HepG2 (cell line): ENCODE measurements at regions not wholly inside any gene's neighbourhood (a gene's known extent, or its start where the extent isn't known, plus 50 kb on each side); places are given as distances from the start of the nearest gene placed in this dataset.

Experiments used
- CEBPG ChIP-seq: IDR thresholded peaks from 2 replicates; pipeline ENCODE4 v1.6.1; 2016
- IRX3 ChIP-seq: sonication (generic); formaldehyde crosslinking; IDR thresholded peaks from 2 replicates; pipeline ENCODE4 v1.8.1; 2023; ENCODE audit warnings: mild to moderate bottlenecking, low read depth, missing genetic modification reagents, borderline replicate concordance
- PRMT3 ChIP-seq: sonication (generic); formaldehyde crosslinking; IDR thresholded peaks from 2 replicates; pipeline ENCODE4 v1.8.1; 2022; ENCODE audit warnings: low read depth, mild to moderate bottlenecking, moderate library complexity, missing genetic modification reagents, borderline replicate concordance
- SRSF4 ChIP-seq: fragments of 200-400 bp; formaldehyde crosslinking; IDR thresholded peaks from one replicate; pipeline ENCODE4 v1.6.1; 2018; ENCODE audit warnings: mild to moderate bottlenecking, low read depth, low read length, moderate library complexity; ENCODE audit not compliant: poor library complexity, severe bottlenecking
- ZNF780A ChIP-seq: sonication (generic); formaldehyde crosslinking; IDR thresholded peaks from 2 replicates; pipeline ENCODE4 v1.8.0; 2022; ENCODE audit warnings: mild to moderate bottlenecking, missing genetic modification reagents, moderate library complexity
- ZNF879 ChIP-seq: sonication (generic); formaldehyde crosslinking; IDR thresholded peaks from 2 replicates; pipeline ENCODE4 v1.8.1; 2023; ENCODE audit warnings: missing genetic modification reagents
- TF ChIP-seq, protein P1 (sequence below): sonication (generic); formaldehyde crosslinking; IDR thresholded peaks from 2 replicates; pipeline ENCODE4 v1.5.0; 2020; ENCODE audit warnings: mild to moderate bottlenecking, missing genetic modification reagents, borderline replicate concordance
- TF ChIP-seq, protein P2 (sequence below): IDR thresholded peaks from 2 replicates; pipeline ENCODE4 v1.6.1; 2016; ENCODE audit warnings: low read depth, borderline replicate concordance
- TF ChIP-seq, protein P3 (sequence below): sonication (generic); formaldehyde crosslinking; IDR thresholded peaks from 2 replicates; pipeline ENCODE4 v1.4.0; 2020; ENCODE audit warnings: missing genetic modification reagents
- TF ChIP-seq, protein P4 (sequence below): sonication (generic); formaldehyde crosslinking; IDR thresholded peaks from 2 replicates; pipeline ENCODE4 v1.4.0; 2020; ENCODE audit warnings: missing genetic modification reagents
- TF ChIP-seq, protein P5 (sequence below): sonication (generic); formaldehyde crosslinking; IDR thresholded peaks from 2 replicates; pipeline ENCODE4 v1.5.0; 2020; ENCODE audit warnings: mild to moderate bottlenecking, missing genetic modification reagents

DNA sequence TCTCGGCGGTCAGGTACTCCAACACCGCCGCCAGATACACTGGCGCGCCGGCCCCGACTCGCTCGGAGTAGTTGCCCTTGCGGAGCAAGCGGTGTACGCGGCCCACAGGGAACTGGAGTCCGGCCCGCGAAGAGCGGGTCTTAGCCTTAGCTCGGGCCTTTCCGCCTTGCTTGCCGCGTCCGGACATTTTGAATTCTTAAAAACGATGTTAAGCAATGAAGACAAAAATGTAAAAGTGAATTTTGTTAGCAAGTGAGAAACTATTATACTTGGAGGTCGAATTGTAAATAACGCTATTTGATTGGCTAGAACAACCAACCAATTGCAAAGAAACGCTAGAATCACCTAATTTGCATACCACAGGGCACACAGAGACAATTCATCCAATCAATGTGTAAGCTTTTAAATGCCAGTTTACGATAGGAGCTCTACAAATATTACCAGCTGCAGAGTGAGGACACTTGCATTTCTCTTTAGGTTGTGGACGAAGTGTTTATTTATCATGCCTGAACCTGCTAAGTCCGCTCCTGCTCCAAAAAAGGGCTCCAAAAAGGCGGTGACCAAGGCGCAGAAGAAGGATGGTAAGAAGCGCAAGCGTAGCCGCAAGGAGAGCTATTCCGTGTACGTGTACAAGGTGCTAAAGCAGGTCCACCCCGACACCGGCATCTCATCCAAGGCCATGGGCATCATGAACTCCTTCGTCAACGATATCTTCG, 112.0 kb downstream of the HFE start (continued):
- TF ChIP-seq, protein P1, sequence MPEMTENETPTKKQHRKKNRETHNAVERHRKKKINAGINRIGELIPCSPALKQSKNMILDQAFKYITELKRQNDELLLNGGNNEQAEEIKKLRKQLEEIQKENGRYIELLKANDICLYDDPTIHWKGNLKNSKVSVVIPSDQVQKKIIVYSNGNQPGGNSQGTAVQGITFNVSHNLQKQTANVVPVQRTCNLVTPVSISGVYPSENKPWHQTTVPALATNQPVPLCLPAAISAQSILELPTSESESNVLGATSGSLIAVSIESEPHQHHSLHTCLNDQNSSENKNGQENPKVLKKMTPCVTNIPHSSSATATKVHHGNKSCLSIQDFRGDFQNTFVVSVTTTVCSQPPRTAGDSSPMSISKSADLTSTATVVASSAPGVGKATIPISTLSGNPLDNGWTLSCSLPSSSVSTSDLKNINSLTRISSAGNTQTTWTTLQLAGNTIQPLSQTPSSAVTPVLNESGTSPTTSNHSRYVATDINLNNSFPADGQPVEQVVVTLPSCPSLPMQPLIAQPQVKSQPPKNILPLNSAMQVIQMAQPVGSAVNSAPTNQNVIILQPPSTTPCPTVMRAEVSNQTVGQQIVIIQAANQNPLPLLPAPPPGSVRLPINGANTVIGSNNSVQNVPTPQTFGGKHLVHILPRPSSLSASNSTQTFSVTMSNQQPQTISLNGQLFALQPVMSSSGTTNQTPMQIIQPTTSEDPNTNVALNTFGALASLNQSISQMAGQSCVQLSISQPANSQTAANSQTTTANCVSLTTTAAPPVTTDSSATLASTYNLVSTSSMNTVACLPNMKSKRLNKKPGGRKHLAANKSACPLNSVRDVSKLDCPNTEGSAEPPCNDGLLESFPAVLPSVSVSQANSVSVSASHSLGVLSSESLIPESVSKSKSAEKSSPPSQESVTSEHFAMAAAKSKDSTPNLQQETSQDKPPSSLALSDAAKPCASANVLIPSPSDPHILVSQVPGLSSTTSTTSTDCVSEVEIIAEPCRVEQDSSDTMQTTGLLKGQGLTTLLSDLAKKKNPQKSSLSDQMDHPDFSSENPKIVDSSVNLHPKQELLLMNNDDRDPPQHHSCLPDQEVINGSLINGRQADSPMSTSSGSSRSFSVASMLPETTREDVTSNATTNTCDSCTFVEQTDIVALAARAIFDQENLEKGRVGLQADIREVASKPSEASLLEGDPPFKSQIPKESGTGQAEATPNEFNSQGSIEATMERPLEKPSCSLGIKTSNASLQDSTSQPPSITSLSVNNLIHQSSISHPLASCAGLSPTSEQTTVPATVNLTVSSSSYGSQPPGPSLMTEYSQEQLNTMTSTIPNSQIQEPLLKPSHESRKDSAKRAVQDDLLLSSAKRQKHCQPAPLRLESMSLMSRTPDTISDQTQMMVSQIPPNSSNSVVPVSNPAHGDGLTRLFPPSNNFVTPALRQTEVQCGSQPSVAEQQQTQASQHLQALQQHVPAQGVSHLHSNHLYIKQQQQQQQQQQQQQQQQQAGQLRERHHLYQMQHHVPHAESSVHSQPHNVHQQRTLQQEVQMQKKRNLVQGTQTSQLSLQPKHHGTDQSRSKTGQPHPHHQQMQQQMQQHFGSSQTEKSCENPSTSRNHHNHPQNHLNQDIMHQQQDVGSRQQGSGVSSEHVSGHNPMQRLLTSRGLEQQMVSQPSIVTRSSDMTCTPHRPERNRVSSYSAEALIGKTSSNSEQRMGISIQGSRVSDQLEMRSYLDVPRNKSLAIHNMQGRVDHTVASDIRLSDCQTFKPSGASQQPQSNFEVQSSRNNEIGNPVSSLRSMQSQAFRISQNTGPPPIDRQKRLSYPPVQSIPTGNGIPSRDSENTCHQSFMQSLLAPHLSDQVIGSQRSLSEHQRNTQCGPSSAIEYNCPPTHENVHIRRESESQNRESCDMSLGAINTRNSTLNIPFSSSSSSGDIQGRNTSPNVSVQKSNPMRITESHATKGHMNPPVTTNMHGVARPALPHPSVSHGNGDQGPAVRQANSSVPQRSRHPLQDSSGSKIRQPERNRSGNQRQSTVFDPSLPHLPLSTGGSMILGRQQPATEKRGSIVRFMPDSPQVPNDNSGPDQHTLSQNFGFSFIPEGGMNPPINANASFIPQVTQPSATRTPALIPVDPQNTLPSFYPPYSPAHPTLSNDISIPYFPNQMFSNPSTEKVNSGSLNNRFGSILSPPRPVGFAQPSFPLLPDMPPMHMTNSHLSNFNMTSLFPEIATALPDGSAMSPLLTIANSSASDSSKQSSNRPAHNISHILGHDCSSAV (CRISPR knock-in tag): no peak
- TF ChIP-seq, protein P2, sequence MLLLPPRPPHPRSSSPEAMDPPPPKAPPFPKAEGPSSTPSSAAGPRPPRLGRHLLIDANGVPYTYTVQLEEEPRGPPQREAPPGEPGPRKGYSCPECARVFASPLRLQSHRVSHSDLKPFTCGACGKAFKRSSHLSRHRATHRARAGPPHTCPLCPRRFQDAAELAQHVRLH (CRISPR knock-in tag): 0 out of 2 replicates have a peak, but pooled peaks have one; percentile 45
- TF ChIP-seq, protein P3, sequence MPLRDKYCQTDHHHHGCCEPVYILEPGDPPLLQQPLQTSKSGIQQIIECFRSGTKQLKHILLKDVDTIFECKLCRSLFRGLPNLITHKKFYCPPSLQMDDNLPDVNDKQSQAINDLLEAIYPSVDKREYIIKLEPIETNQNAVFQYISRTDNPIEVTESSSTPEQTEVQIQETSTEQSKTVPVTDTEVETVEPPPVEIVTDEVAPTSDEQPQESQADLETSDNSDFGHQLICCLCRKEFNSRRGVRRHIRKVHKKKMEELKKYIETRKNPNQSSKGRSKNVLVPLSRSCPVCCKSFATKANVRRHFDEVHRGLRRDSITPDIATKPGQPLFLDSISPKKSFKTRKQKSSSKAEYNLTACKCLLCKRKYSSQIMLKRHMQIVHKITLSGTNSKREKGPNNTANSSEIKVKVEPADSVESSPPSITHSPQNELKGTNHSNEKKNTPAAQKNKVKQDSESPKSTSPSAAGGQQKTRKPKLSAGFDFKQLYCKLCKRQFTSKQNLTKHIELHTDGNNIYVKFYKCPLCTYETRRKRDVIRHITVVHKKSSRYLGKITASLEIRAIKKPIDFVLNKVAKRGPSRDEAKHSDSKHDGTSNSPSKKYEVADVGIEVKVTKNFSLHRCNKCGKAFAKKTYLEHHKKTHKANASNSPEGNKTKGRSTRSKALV (CRISPR knock-in tag): peak; percentile 93
- TF ChIP-seq, protein P4, sequence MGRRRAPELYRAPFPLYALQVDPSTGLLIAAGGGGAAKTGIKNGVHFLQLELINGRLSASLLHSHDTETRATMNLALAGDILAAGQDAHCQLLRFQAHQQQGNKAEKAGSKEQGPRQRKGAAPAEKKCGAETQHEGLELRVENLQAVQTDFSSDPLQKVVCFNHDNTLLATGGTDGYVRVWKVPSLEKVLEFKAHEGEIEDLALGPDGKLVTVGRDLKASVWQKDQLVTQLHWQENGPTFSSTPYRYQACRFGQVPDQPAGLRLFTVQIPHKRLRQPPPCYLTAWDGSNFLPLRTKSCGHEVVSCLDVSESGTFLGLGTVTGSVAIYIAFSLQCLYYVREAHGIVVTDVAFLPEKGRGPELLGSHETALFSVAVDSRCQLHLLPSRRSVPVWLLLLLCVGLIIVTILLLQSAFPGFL (CRISPR knock-in tag): peak; percentile 47; the same call in 1 of the 2 replicates
- TF ChIP-seq PRMT3 (CRISPR knock-in tag) (no peak), ZNF879 (CRISPR knock-in tag) (0 out of 2 replicates have a peak, but pooled peaks have one; percentile 32), CEBPG (CRISPR knock-in tag) (peak; percentile 69), ZNF780A (peak; percentile 39; the same call in 1 of the 2 replicates), SRSF4 (no peak), IRX3 (CRISPR knock-in tag) (0 out of 2 replicates have a peak, but pooled peaks have one; percentile 24)
- TF ChIP-seq, protein P5, sequence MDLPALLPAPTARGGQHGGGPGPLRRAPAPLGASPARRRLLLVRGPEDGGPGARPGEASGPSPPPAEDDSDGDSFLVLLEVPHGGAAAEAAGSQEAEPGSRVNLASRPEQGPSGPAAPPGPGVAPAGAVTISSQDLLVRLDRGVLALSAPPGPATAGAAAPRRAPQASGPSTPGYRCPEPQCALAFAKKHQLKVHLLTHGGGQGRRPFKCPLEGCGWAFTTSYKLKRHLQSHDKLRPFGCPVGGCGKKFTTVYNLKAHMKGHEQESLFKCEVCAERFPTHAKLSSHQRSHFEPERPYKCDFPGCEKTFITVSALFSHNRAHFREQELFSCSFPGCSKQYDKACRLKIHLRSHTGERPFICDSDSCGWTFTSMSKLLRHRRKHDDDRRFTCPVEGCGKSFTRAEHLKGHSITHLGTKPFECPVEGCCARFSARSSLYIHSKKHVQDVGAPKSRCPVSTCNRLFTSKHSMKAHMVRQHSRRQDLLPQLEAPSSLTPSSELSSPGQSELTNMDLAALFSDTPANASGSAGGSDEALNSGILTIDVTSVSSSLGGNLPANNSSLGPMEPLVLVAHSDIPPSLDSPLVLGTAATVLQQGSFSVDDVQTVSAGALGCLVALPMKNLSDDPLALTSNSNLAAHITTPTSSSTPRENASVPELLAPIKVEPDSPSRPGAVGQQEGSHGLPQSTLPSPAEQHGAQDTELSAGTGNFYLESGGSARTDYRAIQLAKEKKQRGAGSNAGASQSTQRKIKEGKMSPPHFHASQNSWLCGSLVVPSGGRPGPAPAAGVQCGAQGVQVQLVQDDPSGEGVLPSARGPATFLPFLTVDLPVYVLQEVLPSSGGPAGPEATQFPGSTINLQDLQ: peak; percentile 63; the same call in 1 of the 2 replicates
